GM06990 (cell line): ENCODE measurements at regions not wholly inside any gene's neighbourhood (a gene's known extent, or its start where the extent isn't known, plus 50 kb on each side); places are given as distances from the start of the nearest gene placed in this dataset.

Source experiments
- DNase-seq: peaks from one replicate; pipeline ENCODE4 v3.0.0-alpha.2; 2011; ENCODE audit not compliant: insufficient read length; ENCODE audit errors: extremely low read depth
- H3K27me3 ChIP-seq: replicated peaks from 2 replicates; pipeline ENCODE4 v1.6.0; 2011; ENCODE audit warnings: low read length; ENCODE audit not compliant: control insufficient read depth, insufficient read depth
- H3K36me3 ChIP-seq: 2 replicates; pipeline ENCODE4 v1.5.1; 2011; ENCODE audit warnings: low read length; ENCODE audit not compliant: control insufficient read depth, insufficient read depth
- H3K4me3 ChIP-seq: replicated peaks from 2 replicates; pipeline ENCODE4 v1.5.1; 2011; ENCODE audit warnings: low read depth, mild to moderate bottlenecking, control low read depth, low read length
- TF ChIP-seq, protein P1 (sequence below): IDR thresholded peaks from 2 replicates; pipeline ENCODE4 v1.5.1; 2011; ENCODE audit warnings: low read length, control low read depth, mild to moderate bottlenecking, inconsistent platforms; ENCODE audit not compliant: insufficient read depth, poor library complexity, severe bottlenecking

DNA sequence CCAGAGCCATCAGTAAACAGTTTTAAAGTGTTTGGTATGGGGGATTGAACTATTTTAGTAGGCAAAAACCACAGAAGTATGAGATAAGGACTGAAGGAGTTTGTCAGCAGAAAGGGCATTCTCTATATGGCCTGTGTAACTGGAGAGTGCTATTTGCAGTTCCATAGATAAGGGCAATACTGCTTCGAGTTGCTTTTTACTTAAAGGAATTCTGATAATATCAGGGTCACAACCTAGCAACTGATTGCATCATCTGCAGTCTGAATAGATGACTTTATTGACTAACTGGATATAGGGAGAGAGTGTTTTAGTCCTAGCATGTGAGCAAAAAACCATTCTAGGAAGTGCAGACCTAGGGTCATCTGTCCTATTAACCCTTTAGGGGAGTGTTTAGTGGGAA lies 645.2 kb upstream of the PTPRD start:
- TF ChIP-seq, protein P1, sequence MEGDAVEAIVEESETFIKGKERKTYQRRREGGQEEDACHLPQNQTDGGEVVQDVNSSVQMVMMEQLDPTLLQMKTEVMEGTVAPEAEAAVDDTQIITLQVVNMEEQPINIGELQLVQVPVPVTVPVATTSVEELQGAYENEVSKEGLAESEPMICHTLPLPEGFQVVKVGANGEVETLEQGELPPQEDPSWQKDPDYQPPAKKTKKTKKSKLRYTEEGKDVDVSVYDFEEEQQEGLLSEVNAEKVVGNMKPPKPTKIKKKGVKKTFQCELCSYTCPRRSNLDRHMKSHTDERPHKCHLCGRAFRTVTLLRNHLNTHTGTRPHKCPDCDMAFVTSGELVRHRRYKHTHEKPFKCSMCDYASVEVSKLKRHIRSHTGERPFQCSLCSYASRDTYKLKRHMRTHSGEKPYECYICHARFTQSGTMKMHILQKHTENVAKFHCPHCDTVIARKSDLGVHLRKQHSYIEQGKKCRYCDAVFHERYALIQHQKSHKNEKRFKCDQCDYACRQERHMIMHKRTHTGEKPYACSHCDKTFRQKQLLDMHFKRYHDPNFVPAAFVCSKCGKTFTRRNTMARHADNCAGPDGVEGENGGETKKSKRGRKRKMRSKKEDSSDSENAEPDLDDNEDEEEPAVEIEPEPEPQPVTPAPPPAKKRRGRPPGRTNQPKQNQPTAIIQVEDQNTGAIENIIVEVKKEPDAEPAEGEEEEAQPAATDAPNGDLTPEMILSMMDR, result no peak
- no peak for DNase-seq
- H3K27me3 ChIP-seq, result no peaks in the 10 kb centered on the region

DNA sequence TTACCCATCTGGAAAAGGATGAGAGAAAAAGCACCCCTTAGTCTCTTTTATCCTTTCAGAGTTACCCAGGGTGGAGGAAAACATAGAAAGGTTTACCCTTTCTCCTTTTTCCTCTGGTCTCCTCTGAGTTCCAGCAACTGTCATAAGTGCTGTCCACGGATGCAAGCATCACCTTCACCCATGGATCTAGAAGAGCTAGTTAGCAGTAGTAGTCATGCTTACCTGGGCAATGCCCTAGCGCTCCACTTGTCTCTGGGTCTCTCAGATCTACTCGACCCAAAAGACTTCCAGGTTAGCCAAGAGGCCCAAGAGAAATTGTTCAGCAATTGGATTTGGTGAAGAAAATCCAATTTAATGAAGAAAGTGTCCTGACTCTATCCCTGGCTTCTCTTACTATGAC lies 656.2 kb upstream of the PTPRD start:
- DNase-seq, result no peak
- Histone ChIP-seq H3K4me3 (no peak overlapping the region), H3K36me3 (no peaks in the 10 kb centered on the region), H3K27me3 (no peaks in the 10 kb centered on the region)
- TF ChIP-seq, protein P1, result no peak

More for the DNA sequence above, 645.2 kb upstream of the PTPRD start:
- H3K36me3 ChIP-seq, result no peaks in the 10 kb centered on the region
- no peak overlapping the region for H3K4me3 ChIP-seq

DNA sequence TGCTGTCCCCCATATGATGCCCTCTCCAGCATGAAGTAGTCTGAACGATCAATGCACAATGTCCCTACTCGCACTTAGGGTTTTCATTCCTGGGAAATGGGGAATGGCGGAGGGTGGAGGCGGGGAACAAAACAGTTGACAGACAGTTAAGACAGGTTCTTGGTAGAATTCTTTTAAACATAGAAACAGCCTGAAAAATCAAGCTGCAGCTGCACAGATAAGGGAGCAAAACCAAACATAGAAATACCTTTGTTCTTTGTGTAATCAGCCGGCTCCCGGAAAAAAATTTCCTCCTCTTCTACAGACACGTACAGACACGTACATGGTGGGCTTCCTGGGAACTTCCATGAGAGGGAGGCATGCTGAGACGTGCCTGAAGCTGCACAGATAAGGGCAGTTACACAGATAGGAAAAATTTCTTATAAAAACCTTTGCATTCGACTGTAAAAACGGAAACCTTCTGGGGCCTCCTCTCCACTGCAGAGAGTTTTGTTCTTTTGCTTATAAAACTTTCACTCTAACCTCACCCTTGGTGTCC lies 662.4 kb upstream of the PTPRD start:
- no peak for DNase-seq
- TF ChIP-seq, protein P1, result no peak
- Histone ChIP-seq H3K4me3 (no peak overlapping the region), H3K36me3 (no peaks in the 10 kb centered on the region), H3K27me3 (no peaks in the 10 kb centered on the region)

DNA sequence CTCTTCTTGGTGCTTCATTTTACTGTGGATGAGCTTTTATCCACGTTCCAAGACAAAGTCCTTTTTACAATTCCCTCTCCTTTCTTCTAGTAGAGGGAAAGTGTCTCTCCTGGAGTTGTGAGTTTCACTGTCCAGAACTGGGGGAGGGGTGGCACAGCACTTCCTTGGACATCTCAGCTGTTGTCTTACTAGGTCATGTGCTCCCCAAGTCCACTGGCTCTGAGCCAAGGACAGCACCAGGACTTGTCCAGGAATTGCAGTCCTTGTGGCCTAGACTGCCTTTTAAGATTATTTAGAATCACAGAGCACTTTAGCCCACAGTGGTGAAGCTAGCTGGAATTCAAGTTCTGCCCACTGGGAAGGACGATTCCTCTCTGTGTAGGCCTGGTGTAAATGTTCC lies 700.2 kb upstream of the PTPRD start:
- no peak for DNase-seq
- TF ChIP-seq, protein P1, result no peak
- no peaks in the 10 kb centered on the region for H3K36me3 ChIP-seq
- H3K27me3 ChIP-seq, result no peaks in the 10 kb centered on the region
- no peak overlapping the region for H3K4me3 ChIP-seq

DNA sequence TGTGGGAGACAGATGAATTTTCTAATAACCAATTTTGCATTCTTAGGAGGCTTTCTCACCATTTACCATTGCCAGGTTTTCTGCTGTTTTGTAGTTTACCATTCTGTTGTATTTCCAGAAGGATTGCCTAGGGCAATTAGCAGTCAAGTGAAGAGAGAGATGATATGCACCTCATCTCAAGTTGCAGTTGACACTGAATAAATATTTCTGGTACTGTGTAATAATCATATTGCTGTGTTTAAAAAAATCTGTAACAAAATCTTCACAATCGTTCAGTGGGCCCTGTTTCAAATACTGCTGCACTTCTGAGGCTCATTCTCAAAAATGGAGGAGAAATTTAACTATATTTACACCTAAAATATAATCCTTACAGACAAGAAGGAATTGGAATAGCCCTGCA lies 706.1 kb upstream of the PTPRD start:
- H3K4me3 ChIP-seq, result no peak overlapping the region
- no peaks in the 10 kb centered on the region for H3K27me3 ChIP-seq
- H3K36me3 ChIP-seq, result no peaks in the 10 kb centered on the region
- TF ChIP-seq, protein P1, result no peak
- no peak for DNase-seq

DNA sequence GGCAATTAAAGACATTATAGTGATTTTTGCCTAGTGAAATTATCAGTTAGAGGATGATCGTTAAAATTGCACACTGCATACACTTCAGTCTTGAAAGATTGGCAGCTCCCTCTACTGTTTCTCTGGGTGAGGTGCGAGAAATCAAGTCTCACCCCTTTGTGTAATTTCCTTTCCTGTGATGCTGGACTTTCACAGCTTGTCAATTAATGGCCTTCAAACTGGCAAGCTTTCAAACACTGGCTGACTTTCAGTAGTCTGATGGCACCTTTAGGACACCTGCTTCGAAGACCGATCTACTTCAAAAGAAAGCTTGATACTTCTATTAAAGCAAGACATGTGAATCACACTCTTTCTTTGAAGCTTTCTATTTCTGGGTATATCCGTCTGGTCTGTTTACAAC lies 706.7 kb upstream of the PTPRD start:
- no peaks in the 10 kb centered on the region for H3K27me3 ChIP-seq
- TF ChIP-seq, protein P1, result peak; percentile 18
- H3K4me3 ChIP-seq, result no peak overlapping the region
- no peaks in the 10 kb centered on the region for H3K36me3 ChIP-seq
- DNase-seq, result no peak
